Astrocyte (in vitro differentiated cells and primary cell): ENCODE measurements at regions not wholly inside any gene's neighbourhood (a gene's known extent, or its start where the extent isn't known, plus 50 kb on each side); places are given as distances from the start of the nearest gene placed in this dataset.

Experiments used
- EZH2 ChIP-seq: IDR thresholded peaks from 2 replicates; pipeline ENCODE4 v1.6.1; 2012; ENCODE audit warnings: mild to moderate bottlenecking, low read length, inconsistent platforms; ENCODE audit not compliant: insufficient read depth
- TF ChIP-seq, protein P1 (sequence below): IDR thresholded peaks from 2 replicates; pipeline ENCODE4 v1.5.1; 2011; ENCODE audit warnings: low read depth, mild to moderate bottlenecking, inconsistent platforms, low read length, moderate library complexity; ENCODE audit not compliant: insufficient read depth

DNA sequence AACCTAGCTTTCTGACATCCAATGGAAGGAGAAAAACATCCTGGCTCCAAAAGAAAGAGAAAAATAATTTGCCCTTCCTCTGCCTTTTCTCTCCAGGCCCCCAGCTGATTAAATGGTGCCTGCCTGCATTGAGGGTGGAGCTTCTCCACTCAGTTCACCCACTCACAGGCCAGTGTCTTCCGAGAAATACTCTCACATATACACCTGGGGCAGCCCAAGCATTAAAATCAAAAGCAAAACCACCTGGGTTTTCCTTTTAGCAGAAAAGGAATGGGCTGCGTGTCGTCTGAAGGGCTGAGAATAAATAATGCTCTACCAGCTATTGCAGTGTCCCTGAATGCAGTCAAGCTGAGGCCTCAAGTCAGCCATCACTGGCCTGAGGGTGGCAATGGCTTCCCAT is 1143.8 kb upstream of the TENM4 start:
- TF ChIP-seq, protein P1, sequence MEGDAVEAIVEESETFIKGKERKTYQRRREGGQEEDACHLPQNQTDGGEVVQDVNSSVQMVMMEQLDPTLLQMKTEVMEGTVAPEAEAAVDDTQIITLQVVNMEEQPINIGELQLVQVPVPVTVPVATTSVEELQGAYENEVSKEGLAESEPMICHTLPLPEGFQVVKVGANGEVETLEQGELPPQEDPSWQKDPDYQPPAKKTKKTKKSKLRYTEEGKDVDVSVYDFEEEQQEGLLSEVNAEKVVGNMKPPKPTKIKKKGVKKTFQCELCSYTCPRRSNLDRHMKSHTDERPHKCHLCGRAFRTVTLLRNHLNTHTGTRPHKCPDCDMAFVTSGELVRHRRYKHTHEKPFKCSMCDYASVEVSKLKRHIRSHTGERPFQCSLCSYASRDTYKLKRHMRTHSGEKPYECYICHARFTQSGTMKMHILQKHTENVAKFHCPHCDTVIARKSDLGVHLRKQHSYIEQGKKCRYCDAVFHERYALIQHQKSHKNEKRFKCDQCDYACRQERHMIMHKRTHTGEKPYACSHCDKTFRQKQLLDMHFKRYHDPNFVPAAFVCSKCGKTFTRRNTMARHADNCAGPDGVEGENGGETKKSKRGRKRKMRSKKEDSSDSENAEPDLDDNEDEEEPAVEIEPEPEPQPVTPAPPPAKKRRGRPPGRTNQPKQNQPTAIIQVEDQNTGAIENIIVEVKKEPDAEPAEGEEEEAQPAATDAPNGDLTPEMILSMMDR, result no peak
- no peak for TF ChIP-seq EZH2
